GM19438 (cell line): ENCODE measurements at regions not wholly inside any gene's neighbourhood (a gene's known extent, or its start where the extent isn't known, plus 50 kb on each side); places are given as distances from the start of the nearest gene placed in this dataset.
"Not testable (repeated sequence)": the region's sequence is repeated elsewhere in the genome, so short reads cannot be mapped to it uniquely, and the experiment has no call there.

Source experiments
- ATAC-seq: cut with Tn5 transposase; IDR thresholded peaks from one replicate; pipeline ENCODE4 v1.9.1; 2021; ENCODE audit warnings: low read depth; ENCODE audit not compliant: unreplicated experiment

- no peak for ATAC-seq
These were observed 224.5 kb downstream of the RFPL4B start for GRCh38 chr6:112571488-112572270.

- no peak for ATAC-seq
These were observed 227.1 kb downstream of the RFPL4B start for GRCh38 chr6:112574190-112574589.

DNA sequence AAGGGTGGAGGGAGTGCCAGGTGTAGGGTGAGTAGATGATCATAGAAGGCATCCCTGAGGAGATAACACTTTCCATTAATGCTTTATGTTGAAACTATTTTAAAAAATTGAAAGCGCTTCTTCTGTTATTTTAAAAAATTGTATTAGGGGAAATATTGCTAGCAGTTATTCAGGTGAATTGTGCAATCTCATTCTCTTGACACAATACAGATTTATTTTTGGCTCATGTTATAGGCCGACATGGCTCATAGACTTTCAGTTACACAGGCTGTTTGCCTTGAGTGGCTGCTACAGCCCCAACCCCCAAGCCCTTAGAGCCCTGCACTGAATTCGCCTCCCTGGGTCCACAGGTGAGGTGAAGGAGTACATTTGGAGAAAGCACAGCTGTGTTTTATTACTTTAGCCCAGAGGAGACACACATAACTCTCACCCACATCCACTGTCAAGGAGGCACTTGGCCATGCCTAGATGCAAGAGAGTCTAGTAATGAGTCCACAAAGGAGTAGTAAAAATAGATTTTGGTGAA lies 228.2 kb downstream of the RFPL4B start:
- ATAC-seq = no peak

DNA sequence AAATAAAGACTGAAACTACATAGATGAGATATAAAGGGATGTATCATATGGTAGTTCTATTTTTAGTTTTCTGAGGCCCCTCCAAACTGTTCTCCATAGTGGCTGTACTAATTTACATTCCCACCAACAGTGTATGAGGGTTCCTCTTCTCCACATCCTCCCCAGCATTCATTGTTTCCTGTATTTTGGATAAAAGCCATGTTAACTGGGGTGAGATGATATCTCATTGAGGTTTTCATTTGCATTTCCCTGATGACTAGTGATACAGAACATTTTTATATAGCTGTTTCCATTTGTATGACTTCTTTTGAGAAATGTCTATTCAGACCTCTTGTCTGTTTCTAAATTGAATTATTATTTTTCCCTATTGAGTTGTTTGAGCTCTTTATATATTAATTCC lies 229.3 kb downstream of the RFPL4B start:
- ATAC-seq = no peak

- no peak for ATAC-seq
These were observed 232.5 kb downstream of the RFPL4B start for GRCh38 chr6:112579601-112580000.

- no peak for ATAC-seq
These were observed 233.9 kb downstream of the RFPL4B start for GRCh38 chr6:112581015-112581414.

DNA sequence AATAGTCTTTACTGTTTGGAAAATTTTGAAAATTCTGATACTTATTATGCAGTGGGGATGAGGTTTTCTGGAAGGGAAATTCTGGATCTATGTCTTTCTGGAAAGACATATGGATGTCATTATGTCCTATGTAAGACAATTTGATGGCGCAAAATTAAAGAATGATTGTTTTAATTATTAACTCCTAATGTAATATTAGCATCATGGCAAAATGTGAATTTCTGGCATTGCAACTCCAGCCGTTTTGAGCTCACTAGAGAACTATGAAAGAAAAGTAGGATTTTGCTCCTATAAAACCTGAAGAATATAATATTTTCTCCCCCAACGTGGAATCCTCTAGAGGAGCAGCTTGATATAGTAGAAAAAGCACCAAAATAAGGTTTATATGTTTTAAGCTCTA lies 243.2 kb downstream of the RFPL4B start:
- ATAC-seq = no peak

- no peak for ATAC-seq
These were observed 244.2 kb downstream of the RFPL4B start for GRCh38 chr6:112591329-112591728.

DNA sequence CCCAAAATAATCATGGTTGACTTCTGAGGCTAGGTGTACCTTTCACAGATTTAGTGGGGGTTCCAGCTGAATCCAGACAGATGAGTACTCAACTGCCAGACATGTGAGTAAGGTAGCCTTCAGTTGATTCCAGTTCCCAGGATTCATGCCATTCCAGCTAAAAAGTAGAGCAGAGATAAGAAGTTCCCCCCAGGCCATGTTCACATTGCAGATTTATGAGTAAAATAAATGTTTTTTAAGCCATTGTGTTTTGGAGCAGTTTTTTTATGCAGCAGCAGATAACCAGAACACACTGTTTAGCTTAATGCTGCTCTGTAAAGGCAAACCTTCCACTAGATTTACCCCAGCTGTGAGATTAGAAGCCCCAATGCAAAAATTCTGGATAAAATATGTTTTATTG lies 245.0 kb downstream of the RFPL4B start:
- no peak for ATAC-seq

DNA sequence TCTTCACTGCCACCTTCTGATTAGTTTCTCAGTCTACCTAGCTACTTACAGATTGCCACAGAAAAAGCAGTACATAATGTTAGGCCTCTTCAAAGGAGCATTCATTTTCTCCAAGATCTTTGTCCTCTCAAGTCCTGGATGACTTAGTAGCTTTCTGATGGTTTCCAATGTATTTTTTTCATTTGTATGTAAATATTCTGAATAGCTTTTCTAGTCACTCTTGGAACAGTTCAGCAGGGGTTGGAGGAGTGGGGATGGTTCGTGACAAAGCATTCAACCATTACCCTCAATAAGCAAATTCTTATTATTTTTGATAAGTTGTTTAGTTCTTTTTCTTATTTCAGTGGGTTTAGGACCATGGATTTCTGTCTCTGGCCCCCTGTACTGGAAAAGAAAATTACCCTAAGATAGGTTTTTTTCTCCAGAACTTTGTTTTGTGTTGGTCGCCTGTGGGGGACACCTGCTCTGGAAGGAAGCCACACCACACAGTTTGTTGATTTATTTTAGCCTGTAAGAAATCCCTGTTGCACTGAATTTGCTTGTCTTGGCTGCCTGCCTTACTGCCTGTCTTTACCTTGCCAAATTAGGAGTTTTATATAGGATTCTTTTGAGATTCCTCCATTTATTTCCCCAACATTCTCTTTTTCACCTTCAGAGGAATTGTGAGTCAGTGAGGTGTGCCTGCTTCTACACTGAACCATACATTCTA lies 247.9 kb downstream of the RFPL4B start:
- ATAC-seq = no peak

GRCh38 chr6:112595841-112596240 lies 248.7 kb downstream of the RFPL4B start:
- no peak for ATAC-seq

GRCh38 chr6:112597176-112597575 lies 250.0 kb downstream of the RFPL4B start:
- no peak for ATAC-seq

DNA sequence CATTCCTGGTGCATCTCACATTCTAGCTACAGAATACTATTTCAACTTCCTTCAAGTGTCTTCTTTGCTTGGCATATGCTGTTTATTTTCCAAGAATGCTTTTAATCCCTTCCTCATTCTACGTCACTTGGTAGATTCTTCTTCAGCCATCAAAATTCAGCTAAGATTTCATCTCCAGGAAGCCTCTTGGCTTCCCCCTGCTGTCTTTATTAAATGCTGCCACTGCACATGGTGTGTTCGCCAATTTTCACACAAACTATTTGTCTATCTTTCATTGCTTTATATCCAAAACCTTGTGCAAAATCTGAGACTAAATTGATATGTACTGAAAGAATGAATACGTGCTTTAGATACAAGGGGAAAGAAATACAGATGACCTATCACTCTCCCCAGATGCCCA lies 253.0 kb downstream of the RFPL4B start:
- ATAC-seq = no peak

GRCh38 chr6:112603726-112604125 lies 256.6 kb downstream of the RFPL4B start:
- no peak for ATAC-seq

DNA sequence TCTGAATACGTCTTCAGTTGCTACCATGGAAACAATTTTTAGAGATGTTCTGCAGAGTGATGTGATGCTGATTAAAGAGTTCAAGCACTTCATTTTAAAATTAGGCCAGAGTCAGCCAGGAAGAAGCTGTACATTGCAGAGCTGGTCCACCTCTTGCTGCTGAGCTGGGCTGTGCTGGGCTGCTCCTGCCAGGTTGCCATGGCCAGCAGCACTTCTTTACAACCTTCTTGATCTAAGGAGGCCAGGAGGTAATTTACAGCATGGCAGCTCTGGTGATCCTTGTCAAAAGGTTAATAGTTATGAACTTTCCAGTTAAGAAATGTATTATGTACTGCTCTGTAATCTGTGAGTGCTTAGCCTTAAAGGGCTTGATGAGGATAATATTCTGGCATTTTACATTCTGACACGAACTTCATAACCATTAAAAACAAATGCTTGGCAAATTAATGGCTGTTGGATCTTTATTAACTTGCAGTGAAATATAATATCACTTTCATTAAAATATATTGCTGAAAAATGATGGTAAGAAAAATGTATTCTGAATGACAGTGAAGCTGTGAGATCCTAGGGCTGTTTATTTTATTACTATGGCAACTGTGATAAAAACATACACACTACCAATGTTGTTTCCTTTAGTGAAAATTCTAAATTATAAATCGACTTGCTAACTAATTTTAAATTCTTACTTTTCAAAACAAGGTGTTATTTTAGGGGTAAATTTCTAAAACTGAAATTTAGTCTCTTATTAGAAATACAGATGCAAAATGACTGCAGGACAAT lies 259.7 kb downstream of the RFPL4B start:
- no peak for ATAC-seq

DNA sequence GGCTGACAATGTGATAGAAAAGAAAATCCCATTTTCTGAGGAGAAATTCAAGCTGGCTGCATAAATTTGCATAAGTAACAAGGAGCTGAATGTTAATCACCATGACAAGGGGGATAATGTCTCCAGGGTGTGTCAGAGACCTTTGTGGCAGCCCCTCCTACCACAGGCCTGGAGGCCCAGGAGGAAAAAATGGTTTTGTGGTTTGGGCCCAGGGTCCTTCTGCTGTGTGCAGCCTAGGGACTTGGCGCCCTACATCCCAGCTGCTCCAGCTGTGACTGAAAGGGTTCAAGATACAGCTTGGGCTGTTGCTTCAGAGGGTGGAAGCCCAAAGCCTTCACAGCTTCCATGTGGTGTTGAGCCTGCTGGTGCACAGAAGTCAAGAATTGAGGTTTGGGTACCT lies 261.8 kb downstream of the RFPL4B start:
- not testable (repeated sequence) for ATAC-seq

DNA sequence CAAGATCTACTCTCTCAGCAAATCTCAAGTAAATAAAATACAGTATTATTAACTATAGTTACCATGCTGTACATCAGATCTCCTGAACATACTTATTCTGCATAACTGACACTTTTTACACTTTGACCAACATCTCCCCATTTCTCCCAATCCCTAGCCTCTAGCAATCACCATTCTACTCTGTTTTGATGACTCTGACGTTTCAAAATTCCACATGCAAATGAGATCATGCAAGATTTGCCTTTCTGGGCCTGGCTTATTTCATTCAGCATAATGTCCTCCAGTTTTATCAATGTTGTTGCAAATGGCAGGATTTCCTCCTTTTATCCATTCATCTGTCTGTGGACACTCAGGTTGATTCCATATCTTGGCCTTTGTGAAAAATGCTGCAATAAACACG lies 266.3 kb downstream of the RFPL4B start:
- no peak for ATAC-seq

DNA sequence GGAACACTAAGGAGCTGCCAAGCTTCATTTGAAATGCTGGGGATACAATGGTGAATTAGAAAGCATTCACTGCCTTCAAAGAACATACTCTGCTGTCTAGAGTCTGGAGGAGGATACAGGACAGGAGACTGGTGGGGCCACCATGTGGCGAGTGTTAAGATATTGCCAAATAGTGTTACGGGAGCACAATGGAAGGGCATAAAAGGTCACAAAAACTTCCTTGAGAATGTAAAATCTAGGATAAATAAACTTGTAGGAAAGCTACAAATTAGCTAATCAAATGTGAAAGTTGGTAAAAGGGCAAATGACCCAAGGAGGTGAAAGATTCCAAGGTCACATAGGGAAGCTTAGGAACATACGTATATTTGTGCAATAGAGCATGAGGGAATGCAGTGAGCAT lies 271.7 kb downstream of the RFPL4B start:
- ATAC-seq = no peak

- no peak for ATAC-seq
These were observed 273.9 kb downstream of the RFPL4B start for GRCh38 chr6:112620812-112621569.

GRCh38 chr6:112622036-112622435 lies 274.9 kb downstream of the RFPL4B start:
- ATAC-seq = no peak
